GM19025 (cell line): ENCODE measurements at regions not wholly inside any gene's neighbourhood (a gene's known extent, or its start where the extent isn't known, plus 50 kb on each side); places are given as distances from the start of the nearest gene placed in this dataset.

Experiments used
- ATAC-seq: cut with Tn5 transposase; IDR thresholded peaks from one replicate; pipeline ENCODE4 v1.9.1; 2021; ENCODE audit warnings: mild to moderate bottlenecking, low read depth, moderate library complexity; ENCODE audit not compliant: unreplicated experiment

DNA sequence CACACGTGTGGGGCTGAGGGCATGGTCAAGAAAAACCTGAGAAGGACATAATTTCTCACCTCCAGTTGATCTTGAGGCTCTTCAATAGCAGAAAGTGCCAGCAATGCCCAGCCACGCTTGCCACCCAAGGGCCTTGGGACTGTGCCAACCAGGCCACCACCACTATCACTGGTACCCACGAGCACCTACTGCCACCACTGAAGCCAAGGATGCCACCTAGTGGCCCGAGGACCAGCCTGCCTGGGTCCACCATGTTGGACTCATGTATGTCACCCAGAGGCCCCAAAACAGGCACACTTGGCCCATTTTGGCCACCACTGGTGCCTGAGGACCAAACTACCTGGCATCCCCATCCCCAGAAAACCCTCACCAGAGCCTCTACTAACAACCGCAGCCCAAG is 191.8 kb downstream of the ADAM29 start:
- no peak for ATAC-seq

GRCh38 chr4:175125410-175126068 is 207.4 kb downstream of the ADAM29 start:
- ATAC-seq, result no peak

DNA sequence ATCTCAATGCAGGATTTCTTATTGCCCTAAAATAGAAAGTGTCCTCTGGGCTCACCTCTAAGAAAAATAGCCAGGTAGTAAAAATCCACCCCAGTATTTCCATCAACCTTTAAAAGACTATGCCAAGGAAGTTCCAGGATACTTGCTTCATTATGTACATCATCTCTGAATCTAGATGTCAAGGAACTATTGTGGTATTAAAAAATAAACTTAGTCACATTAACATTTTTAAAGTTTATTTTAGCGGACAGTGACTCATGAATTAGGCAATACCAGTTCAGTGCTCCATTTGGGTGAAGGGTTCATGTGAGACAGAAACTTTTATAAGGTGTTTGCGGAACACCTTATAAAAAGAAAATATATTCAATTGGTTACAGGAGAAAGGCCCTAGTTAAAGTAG is 209.2 kb downstream of the ADAM29 start:
- ATAC-seq, result no peak

- no peak for ATAC-seq
Observed at GRCh38 chr4:175129797-175130196, 211.6 kb downstream of the ADAM29 start.

DNA sequence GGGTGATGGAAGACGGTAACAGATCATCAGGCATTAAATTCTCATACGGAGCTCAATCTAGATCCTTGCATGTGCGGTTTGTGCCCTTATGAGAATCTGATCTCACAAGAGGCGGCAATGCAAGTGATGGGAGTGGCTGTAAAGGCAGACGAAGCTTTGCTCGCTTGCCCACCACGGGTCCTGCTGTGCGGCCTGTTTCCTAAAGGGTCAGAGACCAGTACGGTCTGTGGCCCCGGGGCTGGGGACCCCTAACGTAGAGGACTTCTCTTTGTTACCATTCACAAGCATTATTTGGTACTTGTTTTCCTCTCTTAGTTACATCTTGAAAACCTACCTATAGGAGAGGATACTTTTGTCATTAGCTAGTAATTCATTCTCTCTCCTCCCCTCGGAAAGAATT is 221.0 kb downstream of the ADAM29 start:
- ATAC-seq, result no peak

GRCh38 chr4:175143116-175143515 is 225.0 kb downstream of the ADAM29 start:
- ATAC-seq, result no peak

DNA sequence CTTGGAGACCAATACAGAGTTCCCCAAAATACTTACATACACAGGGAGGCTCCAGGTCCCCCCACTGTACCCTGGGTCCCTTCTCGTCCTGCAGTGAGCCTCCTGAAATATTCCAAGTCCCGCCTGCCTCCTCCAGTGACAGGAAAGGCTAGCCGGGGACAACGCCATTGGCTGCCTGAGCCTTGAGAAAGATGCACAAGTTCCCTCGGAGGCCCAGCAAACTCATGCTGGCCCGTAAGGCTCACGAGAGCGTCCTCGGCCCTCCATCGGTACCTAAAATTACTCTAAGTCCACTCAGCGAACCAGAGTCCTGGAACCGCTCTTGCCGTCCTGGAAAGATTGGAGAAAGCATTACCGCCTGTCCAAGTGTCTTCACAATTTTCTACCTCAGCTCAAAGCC is 228.6 kb downstream of the ADAM29 start:
- ATAC-seq, result no peak

GRCh38 chr4:175147233-175147632 is 229.1 kb downstream of the ADAM29 start:
- ATAC-seq, result no peak

DNA sequence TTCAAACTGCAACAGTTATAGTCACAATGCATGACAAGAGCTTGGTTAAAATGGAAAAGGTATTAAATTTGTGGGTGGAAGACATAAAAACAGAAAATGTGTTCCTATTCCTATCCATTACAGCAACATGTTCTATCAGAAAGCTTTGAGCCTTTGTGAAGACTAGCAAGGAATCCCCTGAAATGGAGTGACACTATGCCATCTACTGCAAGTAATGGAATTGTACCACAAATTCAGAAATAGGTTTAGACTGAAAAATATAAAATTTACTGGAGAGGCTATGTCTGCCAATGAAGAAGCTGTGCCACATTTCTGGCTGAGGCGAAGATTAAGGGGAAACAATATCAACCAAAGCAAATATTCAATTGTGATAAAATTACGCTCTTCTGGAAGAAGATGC is 247.9 kb downstream of the ADAM29 start:
- no peak for ATAC-seq

GRCh38 chr4:175176710-175177109 is 258.6 kb downstream of the ADAM29 start:
- ATAC-seq, result no peak

DNA sequence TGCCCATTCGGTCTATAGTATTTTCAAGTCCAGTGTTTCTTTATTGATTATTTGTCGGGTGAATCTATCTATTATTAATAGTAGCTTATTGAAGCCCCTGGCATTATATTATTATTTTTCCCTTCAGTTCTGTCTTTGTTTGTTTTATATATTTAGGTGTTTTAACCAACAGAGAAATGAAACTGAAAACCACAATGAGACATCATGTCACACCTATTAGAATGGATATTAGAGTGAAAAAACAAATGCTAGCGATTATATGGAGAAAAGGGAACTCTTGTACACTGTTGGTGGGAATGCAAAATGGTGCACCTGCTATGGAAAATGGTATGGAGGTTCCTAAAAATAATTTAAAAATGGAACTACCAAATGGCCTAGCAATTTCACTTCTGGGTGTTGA is 272.5 kb downstream of the ADAM29 start:
- no peak for ATAC-seq

DNA sequence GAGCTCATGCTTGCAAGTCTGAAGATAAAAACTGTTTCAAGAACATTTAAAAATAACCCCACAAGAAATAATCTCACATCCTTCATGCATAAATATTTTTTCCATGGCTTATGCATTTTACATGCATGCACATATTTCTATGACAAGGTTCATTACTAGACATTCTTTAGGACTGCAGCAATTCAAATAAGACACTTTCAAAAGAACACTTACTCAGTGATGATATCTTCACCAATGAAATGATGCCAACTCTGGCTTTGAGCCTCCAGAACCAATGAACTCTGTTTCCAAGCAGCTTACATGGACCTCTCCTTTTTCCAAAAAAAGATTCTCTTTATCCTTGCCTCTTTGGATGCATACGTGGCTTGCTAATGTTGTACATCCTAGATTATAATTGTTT is 279.9 kb downstream of the ADAM29 start:
- ATAC-seq, result no peak

DNA sequence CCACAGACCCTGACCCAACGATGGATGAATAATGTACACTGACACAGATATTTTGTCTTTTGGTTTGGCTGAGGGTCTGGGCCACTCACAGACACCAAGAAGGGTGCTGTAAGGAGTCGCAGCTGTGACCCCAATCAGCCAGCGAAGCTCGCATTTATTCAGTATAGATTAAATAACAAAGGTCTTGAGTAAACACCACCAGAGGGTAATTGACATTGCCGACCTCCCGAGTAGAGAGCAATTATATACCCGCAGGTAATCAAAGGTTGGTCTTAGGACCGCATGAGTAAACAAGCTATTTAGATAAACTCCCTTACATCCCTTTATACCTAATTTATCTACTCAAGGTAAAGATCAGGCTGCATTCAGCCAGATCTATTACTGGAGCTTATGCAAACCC is 297.1 kb downstream of the ADAM29 start:
- ATAC-seq, result no peak

DNA sequence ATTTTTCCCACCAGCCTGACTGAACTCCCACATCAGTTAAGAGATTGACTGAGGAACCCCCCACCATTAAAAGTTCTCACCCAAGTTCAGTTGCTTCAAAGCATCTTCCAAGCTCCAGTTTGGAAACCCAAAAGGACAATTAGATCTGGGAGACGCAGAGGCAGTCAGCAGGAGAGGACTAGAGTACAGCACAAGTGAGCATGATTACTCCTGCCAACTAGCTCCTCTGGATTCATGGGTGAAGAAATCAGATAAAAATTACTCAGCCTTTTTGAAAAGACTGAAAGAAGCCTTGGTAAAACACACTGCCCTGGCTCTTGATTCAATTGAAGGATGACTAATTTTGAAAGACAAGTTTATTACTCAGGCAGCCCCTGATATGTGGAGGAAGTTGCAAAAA is 297.5 kb downstream of the ADAM29 start:
- ATAC-seq, result no peak

DNA sequence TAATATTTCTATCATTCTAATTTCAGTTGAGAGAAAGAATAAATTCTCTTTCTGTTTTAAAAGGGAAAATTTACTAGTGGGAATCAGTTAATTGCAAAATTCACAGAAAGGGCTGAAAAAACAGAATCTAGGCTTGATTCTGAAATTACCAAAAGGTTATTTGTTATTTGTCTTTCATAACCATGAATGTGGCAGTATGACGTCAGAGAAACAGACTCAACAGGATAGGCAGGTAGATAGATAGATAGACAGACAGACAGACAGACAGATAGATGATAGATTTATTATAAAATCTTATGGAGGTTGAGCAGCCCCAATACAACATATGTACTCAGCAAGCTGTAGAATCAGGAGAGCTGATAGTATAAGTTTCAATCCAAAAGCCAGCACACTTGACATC is 311.0 kb downstream of the ADAM29 start:
- no peak for ATAC-seq

DNA sequence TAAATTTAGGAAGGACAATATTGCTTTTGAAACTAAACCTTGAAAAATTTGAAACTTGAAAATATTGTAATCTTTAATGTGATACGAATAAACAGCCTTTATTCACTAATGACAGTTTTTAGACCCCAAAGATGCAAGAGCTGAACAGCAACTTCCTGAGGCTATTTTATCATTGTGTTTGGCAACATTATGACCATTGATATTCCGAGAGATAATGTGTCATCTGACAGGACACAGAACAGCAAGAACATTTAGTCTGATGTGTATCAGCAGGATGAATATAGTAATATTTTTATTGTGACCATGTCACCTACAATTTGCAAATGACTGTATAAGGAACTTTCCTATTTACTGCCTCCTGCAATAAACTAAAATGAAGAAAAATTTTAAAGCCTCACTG is 316.0 kb downstream of the ADAM29 start:
- ATAC-seq, result no peak

- ATAC-seq, result no peak
Observed at GRCh38 chr4:175238827-175239517, 320.8 kb downstream of the ADAM29 start.

DNA sequence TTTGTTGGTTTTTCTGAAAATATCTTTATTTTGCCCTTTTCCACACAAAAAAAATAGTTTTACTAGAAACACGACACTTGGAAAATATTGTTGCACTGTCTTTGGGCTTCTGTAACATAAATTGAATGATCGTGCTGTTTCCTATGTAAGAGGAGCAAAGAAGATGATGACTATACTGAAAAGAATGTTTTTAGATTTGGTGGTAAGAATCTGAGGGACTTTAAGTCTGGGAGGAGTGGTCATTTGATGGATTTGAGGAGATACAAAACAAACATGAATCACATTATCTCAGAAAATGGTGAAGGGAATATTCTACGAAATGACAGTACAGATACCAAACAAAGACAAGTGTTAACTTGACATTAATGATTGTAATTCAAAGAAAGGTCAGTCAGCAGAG is 328.8 kb downstream of the ADAM29 start:
- no peak for ATAC-seq

GRCh38 chr4:175252642-175253041 is 334.5 kb downstream of the ADAM29 start:
- ATAC-seq, result no peak

DNA sequence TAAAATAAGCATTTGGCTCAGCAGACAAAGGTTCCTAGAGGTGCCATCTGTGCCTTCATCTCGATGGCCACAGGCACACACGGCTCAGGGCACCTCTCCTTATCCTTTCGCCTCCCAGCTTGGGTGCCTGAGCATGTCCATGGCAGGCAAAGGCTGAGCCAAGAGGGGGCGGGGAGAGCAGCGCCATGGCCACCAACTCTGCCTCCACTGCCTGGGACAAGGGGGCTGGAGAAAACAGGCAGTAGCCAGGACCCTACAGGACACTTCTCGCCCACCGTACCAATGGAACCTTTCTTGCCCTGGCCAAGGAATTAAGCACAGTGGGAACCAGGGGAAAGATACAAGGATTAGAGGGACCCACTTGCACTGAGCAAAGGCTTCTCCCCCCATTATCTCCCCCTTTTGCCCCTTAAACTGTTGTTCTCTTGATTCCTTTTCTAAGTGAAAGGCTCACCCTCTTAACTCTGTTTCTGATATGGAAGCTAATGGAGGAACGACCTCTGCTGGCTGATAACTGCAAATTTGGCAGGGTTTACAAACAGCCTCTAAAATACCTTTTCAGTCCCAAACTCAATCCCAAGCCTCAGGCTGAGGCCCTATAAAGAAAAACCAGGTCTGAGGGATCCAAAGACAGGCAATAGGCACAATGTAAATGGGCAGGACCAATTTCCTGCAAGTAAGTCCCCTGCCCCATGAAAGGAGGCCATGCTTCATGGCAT is 335.2 kb downstream of the ADAM29 start:
- ATAC-seq, result no peak

- ATAC-seq, result no peak
Observed at GRCh38 chr4:175263537-175263936, 345.4 kb downstream of the ADAM29 start.
